Right lung (tissue), 2 donors: ENCODE measurements at regions not wholly inside any gene's neighbourhood (a gene's known extent, or its start where the extent isn't known, plus 50 kb on each side); places are given as distances from the start of the nearest gene placed in this dataset.

Source experiments
- DNase-seq, 2 donors: peaks; one replicate each; pipeline ENCODE4 v3.0.0-alpha.2; 2013

- DNase-seq = no peak
Observed at GRCh38 chr5:101932599-101932998, 363.5 kb downstream of the SLCO4C1 start.

DNA sequence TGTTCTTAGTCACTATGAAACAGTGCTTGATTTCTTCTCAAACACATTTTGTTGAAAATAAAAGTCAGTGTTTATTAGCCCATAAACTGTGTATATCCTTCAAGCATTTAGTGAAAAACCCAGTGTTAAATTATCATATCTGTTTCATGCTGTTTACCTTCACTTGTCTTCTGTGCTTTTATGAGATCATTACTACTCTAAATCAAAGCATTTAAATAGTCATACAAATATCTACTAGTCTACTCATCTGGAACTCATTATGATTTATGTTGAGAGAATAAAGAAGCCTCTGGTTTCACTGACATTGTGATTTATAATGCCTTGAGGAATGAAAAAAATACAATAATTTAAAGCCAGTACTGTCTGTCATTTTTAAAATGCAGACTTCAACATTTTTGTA lies 366.5 kb downstream of the SLCO4C1 start:
- DNase-seq = no peak

- DNase-seq = no peak
Observed at GRCh38 chr5:101917166-101917565, 378.9 kb downstream of the SLCO4C1 start.

DNA sequence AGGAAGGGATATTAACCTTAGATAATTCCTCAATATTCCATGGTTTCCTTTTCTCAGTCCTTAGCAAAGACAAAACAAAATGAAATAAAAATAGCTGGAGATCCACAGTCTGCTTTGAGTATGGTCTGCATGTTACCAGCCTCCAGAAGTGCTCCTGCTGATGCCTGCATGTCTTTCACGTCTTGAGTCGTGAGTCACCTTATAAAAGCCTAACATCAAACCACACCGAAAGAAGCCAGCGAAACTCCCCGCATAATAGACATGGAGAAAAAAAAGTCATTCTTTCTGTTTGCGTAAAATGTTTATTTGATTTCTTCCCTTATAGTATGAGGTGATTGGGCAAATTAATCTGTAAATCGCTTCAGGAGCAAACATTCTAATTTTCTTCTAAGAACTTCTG lies 380.5 kb downstream of the SLCO4C1 start:
- DNase-seq = no peak

DNA sequence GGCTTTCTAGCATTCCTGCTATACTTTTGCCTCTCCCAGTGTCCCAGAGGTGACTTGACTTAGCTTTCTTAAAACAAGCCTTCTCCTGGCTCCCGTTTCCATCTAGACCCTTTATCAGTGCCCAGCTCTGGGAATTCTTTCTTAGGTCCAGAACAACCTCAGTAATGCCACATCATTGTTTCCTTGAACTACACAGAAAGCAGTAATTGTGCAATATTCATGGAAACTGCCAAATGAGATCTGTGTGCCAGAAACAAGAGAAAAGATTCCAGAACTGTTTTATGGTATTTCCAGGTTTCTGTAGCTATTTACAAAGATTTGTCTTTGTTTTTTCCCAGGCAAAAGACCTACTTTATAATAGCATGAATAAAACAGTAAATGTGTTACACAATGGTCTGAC lies 391.3 kb downstream of the SLCO4C1 start:
- peak; percentile 1 to 5 for DNase-seq

DNA sequence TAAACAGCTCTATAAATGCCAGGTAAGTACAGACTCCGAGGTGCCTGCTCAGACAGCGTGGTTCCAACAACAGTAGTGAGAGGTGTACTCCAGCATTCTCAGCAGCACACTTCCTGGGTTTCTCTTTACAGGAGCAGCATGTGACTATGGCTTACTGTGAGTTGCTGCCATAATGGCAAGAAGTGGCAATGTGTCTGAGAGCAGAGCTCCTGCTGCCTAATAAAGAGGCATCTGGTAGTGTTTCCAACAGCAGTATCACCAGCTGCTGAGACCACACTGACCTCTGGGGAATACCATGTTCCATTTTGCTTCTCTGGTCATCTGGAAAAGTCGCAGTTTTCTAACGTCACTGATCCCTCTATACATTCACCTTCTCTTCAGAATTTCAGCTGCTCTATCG lies 398.2 kb downstream of the SLCO4C1 start:
- DNase-seq = no peak

GRCh38 chr5:101894985-101895384 lies 401.1 kb downstream of the SLCO4C1 start:
- no peak for DNase-seq

DNA sequence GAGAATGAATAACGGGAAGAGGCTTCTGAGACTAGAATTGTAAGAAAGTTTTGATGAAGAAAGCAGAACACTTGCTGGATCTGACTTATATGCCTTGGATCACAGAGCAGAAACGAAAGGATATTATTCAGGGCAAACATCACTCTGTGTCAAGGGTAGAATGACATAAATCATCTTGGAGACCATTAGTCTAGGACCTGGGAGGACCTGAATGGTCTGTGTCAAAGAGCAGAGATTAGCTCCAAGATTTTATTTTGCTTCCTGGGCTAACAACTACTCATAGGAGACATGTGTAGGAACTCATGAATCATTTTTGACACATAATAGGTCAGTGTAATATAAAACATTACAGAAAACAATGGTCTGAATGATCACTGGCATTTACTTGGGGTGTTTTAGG lies 417.9 kb downstream of the SLCO4C1 start:
- DNase-seq = no peak

DNA sequence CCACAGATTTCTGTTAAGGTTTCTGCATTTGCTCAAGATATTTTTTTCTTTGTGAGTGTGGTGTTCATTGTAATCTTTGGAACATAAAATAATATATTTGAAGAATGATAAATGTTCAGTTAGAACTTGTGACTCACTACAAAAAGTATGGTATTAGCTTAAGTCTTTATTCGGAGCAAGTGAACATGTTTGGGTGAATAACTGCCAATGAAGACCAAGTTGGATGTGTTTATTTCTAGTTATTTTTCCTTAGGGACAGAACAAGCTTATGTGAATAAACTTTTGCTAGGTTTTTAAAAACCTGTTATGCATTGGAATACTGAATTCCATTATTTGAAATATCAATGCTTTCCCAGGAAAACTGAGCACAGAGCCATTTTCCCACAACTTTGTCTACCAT lies 418.6 kb downstream of the SLCO4C1 start:
- DNase-seq = no peak

- DNase-seq = no peak
Observed at GRCh38 chr5:101866473-101866872, 429.6 kb downstream of the SLCO4C1 start.

GRCh38 chr5:101860563-101860962 lies 435.5 kb downstream of the SLCO4C1 start:
- DNase-seq = no peak

- DNase-seq = no peak
Observed at GRCh38 chr5:101860145-101860544, 435.9 kb downstream of the SLCO4C1 start.

- no peak for DNase-seq
Observed at GRCh38 chr5:101846496-101846895, 449.6 kb downstream of the SLCO4C1 start.

- no peak for DNase-seq
Observed at GRCh38 chr5:101843055-101843454, 453.0 kb downstream of the SLCO4C1 start.

GRCh38 chr5:101838435-101838834 lies 457.6 kb downstream of the SLCO4C1 start:
- DNase-seq = peak; percentile 57 to 69

DNA sequence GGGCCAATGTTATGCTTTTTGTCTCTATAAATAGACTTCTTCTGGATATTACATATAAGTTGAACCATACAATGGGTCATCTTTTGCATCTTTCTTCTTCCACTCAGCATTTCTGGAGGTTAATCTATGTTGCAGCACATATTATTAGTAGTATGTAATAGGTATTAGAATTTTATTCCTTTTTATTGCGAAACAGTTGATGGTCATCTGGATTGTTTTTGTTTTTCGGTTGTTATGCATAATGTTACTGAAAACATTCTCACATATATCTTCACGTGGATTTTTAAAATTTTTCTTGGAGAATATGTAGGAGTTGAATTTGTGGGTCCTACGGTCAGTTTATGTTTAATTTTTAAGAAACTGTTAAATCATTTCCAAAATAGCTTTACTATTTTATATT lies 466.8 kb downstream of the SLCO4C1 start:
- no peak for DNase-seq

- DNase-seq = no peak
Observed at GRCh38 chr5:101811466-101811865, 484.6 kb downstream of the SLCO4C1 start.

GRCh38 chr5:101806410-101806809 lies 489.7 kb downstream of the SLCO4C1 start:
- no peak for DNase-seq

- no peak for DNase-seq
Observed at GRCh38 chr5:101796427-101796826, 499.7 kb downstream of the SLCO4C1 start.

- no peak for DNase-seq
Observed at GRCh38 chr5:101788797-101789196, 507.3 kb downstream of the SLCO4C1 start.

DNA sequence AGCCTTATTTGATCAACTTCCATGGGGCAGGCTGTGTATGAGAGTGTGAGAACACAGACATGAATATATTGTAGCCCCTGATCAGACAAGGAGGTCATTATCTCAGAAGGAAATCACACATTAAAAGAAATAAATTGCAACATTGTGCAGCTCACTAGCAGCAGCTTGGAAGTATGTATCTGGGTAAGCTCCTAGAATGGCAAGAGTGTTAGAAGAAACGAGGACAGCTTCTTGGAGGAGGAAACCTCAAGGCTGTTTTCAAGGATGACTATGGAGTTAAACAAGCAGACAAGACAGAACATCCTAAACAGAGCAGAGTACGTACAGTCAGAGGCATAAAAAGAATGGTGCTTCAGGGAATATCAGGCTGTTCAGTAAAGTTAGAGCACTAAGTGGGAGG lies 511.0 kb downstream of the SLCO4C1 start:
- DNase-seq = no peak

DNA sequence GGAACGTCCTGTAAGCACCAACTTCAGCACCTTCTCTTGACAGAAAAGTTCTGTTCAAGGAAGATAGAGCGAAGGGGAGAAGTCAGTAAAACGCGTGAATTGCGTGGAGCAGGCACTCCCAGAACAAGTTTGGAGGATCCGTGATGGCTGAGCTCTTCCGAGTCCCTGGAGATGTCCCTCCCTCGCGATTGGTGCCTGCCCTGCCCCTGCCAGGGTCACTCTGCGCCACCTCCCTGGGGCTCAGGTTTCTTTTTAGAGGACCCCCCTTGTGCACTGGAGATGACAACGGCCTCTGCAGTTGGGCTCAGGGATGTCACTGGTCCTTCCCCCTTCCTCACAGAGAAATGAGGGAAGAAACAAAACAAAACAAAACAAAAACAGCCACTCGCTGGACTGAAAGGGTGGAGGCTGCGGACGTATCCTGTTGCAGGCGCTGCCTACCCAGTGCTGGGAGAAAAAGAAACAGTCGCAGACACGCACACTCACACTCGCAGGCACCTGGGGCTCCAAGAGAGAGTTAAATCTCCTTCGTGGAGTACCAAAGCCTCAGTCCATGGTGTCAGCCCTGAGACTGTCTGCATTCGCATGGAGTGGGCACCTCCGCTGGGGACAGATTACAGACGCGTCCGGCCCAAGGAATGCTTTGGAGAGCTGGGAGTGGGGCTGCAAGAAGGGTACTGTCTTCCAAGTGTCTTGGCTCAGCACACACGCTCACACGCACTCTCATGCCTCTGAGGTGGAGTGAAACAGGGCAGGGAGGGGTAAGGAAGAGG lies 512.7 kb downstream of the SLCO4C1 start:
- DNase-seq = peak; percentile 8 to 13

DNA sequence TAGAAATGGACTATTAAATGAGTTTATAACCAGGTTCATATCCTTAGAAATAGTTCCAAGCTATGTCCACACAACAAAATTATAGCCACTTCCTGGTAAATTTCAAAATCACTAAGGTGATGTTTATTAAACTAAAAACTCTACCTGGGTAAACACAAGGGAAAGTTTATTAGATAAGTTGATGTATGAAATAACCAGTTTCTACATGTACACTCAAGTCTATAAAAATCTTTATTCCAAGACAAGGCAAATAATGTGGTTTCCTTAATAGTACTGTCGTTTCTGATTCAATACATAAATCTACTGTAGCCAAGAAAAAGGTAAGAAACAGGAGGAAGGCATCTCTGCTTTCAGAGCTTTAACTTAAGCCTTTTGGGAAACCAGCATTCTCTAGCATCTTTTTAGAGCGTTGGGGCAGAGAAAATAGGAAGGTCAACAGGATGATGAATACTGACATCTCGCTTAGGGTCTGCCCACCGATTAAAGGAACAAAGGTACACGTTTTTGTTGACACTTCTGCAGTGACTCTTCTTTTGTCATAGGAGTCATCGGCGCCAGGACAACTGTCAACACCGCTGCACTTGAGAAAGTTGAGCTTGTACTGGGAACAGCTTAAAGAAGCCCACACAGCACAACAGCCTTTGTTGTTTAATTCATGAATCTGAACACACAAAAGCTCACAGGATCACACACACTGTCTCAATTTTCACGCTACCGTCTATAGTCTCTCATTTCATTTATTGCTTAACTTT lies 513.6 kb downstream of the SLCO4C1 start:
- no peak for DNase-seq
